HK-2 (cell line): ENCODE measurements at regions not wholly inside any gene's neighbourhood (a gene's known extent, or its start where the extent isn't known, plus 50 kb on each side); places are given as distances from the start of the nearest gene placed in this dataset.

ENCODE experiments used
- DNase-seq: peaks from one replicate; pipeline ENCODE4 v3.0.0-alpha.2; 2018; ENCODE audit not compliant: unreplicated experiment

DNA sequence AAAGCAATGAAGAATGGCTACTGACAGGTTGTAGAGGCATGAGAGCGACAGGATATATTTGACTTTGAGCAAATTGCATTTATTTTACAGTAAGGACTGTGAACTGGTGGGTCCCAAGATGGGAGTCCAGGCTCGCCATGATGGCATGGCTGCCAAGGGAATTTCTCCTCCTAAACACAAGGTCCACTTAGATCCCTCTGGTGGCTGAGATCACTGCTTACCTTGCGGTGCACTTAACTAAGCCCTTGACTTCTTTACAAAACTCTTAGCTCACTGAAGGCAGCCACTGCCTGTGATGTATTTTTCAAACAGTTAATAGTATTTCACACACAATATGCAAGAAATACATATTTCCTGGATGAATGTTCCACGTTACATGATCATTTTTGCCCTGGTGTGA is 50.3 kb upstream of the SORBS2 start:
- no peak for DNase-seq

DNA sequence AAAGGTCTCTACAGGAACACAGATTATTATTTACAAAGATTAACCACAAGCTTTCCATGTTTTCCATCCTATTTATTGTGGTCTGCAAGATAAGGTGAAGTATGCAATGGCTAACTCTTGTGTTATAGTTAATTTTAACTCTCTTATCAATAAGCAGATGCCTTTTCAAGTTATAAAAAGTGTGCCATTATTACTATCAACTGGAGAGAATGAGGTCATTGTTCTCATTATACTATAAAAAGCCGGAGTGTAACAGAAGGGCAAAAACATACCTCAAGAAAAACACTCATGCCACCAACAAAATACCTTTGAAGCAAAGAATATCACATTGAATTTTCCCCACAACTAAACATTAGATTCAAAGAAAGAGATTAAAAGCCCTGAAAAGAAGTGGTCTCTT is 52.0 kb upstream of the SORBS2 start:
- no peak for DNase-seq

DNA sequence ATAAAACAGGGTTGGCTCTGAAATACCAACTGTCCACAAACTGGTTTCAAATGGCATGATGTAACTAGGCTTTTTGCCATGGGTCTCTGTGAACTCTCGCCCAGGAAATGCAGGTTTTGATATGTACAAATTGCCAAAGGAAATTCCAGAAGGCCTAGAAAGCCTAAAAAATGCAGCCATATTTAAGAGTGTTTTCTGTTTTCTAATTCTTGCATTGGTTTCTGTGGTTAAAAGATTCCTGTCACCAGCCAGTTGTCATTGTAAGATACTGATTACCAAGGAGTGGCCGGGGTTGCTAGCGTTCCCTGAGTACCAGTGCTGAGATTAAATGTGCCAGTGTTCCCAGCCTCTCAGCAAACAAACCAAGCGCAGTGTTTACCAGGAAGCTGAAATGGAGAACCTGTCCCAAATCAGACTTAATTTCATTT is 53.9 kb upstream of the SORBS2 start:
- DNase-seq = no peak

- no peak for DNase-seq
Measured at GRCh38 chr4:185867770-185868169, 55.8 kb upstream of the SORBS2 start.

- no peak for DNase-seq
Measured at GRCh38 chr4:185868983-185869382, 57.0 kb upstream of the SORBS2 start.

GRCh38 chr4:185869427-185869826 is 57.4 kb upstream of the SORBS2 start:
- no peak for DNase-seq

GRCh38 chr4:185870366-185870765 is 58.4 kb upstream of the SORBS2 start:
- no peak for DNase-seq

- DNase-seq = no peak
Measured at GRCh38 chr4:185872747-185873380, 60.9 kb upstream of the SORBS2 start.

GRCh38 chr4:185874516-185875230 is 62.7 kb upstream of the SORBS2 start:
- no peak for DNase-seq

DNA sequence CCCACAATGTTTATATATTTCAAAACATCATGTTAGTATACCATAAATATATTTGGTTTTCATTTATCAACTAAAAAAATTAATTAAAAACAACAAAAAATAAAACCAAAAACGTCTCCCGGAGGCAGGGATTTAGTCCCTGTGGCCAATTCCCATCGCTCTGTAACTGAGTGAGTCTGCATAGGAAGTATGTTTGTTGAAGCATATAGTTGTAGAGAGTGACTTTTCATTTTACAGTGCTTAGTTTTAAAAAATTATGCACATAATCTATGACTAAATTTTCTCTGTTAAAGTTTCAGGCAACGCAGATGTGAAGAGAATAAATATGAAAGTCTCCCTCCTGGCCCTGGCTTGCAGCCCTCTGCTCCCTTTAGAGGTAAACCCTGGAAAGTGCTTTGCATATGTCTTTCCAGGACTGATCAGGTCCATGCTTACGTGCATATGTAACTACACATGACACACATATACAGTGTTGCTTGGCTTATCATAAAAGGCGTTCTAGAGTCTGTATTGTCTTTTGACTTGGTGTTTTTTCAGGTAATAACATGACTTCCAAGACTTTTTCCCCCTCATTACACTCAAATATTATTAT is 63.4 kb upstream of the SORBS2 start:
- DNase-seq = no peak

GRCh38 chr4:185878633-185879032 is 66.6 kb upstream of the SORBS2 start:
- DNase-seq = no peak

- no peak for DNase-seq
Measured at GRCh38 chr4:185879666-185880312, 67.8 kb upstream of the SORBS2 start.

GRCh38 chr4:185880571-185880970 is 68.6 kb upstream of the SORBS2 start:
- no peak for DNase-seq

DNA sequence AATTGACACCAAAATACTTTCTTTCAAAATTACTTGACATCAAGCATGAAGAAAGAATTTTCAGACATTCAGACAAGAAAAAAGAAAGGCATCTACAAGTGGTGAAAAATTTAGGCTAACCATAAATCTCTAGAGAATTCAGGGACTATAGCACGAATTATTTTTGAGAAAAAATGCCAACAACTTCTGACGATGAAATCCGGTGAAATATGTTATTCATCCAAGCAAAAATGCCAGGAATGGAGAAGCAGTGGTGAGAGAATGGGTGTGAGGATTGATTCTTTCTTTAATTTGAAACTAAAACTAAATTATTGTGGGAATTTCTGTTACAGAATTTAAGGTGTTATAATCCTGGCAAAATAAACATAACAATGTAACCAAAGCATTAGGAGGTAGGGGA is 69.4 kb upstream of the SORBS2 start:
- DNase-seq = no peak

- DNase-seq = no peak
Measured at GRCh38 chr4:185883591-185883990, 71.6 kb upstream of the SORBS2 start.

DNA sequence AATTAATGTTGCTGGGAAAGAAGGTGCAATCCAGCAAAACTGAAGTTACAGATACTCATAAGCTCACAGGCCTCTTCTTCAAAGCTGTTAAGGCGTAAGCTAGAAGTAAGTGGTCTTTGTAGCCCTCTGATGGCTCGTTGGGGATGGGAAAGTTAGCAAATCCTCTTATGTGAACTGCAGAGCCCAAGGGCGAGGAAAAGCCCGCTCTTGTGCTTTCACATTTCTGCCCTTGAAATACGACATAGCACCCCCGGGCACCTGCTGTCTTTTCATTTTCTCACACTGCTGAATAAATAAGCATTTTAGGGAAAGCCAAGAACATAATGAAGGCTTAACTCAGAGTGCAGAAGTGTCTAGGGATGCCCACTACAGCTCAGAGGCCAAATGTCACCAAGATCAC is 73.1 kb upstream of the SORBS2 start:
- DNase-seq = no peak

DNA sequence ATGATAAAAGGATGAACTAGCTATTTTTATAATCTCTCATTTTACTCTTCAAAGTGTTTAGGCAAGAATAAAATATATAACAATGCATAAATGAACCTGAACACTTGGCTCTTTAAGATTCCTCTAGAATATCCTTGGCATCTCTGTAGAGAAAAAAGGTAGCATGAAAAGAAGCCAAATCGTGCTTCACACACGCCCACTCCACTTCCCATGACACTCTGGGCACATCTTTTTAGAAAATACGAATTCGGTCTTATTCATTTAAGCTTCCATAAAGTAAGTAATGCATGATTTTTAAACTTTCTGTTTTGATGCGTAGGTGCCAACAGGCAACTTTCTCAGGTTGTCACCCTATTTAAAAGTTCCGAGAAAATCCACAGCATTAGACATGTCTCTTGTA is 73.6 kb upstream of the SORBS2 start:
- no peak for DNase-seq

- no peak for DNase-seq
Measured at GRCh38 chr4:185886832-185887524, 75.0 kb upstream of the SORBS2 start.

DNA sequence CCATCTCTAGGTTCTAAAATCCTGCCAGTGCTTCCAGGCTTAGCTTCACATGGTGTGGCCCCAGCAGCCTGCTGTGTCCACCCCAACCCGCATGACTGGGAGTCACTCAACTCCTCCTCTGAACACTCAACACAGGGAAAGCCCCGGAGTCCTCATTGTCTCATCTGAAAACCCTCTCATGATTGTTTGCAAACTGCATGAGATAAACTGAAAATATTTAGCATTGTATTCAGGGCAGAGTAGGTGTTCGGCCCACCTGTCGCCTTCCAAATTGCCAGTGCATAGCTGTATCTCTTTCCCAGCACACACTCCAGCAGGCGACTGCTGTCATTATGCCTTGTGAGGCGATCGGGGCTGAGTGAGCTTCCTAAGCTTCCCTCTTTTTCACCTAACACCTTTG is 76.7 kb upstream of the SORBS2 start:
- DNase-seq = no peak

- DNase-seq = no peak
Measured at GRCh38 chr4:185889585-185889984, 77.6 kb upstream of the SORBS2 start.

GRCh38 chr4:185890196-185890595 is 78.2 kb upstream of the SORBS2 start:
- no peak for DNase-seq

DNA sequence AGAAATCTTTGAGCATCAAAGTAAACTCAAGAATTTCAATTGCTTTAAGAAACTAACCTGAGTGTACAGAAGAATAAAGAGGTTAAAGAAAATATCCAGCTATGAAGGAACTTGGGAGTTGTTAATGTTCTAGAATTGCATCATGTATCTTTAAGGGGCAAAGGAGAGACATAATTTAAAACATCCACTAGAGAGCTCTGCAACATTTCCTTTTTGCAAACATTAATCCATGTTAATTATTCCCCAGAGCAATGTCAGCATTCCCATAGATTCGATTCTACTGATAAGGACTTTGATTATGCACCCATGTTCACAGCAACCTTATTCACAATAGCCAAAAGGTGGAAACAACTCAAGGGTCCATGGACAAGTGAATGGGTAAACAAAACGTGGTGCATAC is 80.2 kb upstream of the SORBS2 start:
- DNase-seq = no peak
